Activated T-cell treated with anti-CD3 and anti-CD28 coated beads, Interleukin-2, amount 50 U/mL, for 48 hours (primary cell): ENCODE measurements at regions not wholly inside any gene's neighbourhood (a gene's known extent, or its start where the extent isn't known, plus 50 kb on each side); places are given as distances from the start of the nearest gene placed in this dataset.
"Not testable (repeated sequence)": the region's sequence is repeated elsewhere in the genome, so short reads cannot be mapped to it uniquely, and the experiment has no call there.

ENCODE experiments used
- DNase-seq, 2 experiments: peaks; one replicate each; pipeline ENCODE4 v3.0.0-alpha.2; 2020

GRCh38 chr21:31609081-31609480 is 50.4 kb upstream of the SOD1 start:
- DNase-seq, result no peak

- DNase-seq, result no peak
Measured at GRCh38 chr21:31607791-31608190, 51.7 kb upstream of the SOD1 start.

GRCh38 chr21:31606081-31606874 is 53.2 kb upstream of the SOD1 start:
- DNase-seq, result no peak

- DNase-seq, result peak; percentile 63 to 77
Measured at GRCh38 chr21:31604591-31605190, 54.8 kb upstream of the SOD1 start.

- no peak for DNase-seq
Measured at GRCh38 chr21:31599563-31599962, 59.9 kb upstream of the SOD1 start.

- no peak for DNase-seq
Measured at GRCh38 chr21:31599013-31599412, 60.5 kb upstream of the SOD1 start.

GRCh38 chr21:31597683-31598082 is 61.8 kb upstream of the SOD1 start:
- DNase-seq, result no peak

GRCh38 chr21:31596055-31596454 is 63.4 kb upstream of the SOD1 start:
- no peak for DNase-seq

GRCh38 chr21:31594726-31595125 is 64.8 kb upstream of the SOD1 start:
- no peak for DNase-seq

- DNase-seq, result no peak
Measured at GRCh38 chr21:31594279-31594678, 65.2 kb upstream of the SOD1 start.

- DNase-seq, result no peak
Measured at GRCh38 chr21:31592963-31593560, 66.4 kb upstream of the SOD1 start.

GRCh38 chr21:31592516-31592915 is 67.0 kb upstream of the SOD1 start:
- DNase-seq, result no peak

GRCh38 chr21:31589820-31590219 is 69.7 kb upstream of the SOD1 start:
- DNase-seq, result no peak

- no peak for DNase-seq
Measured at GRCh38 chr21:31586118-31586517, 73.4 kb upstream of the SOD1 start.

- not testable (repeated sequence) for DNase-seq
Measured at GRCh38 chr21:31583937-31584336, 75.6 kb upstream of the SOD1 start.

GRCh38 chr21:31583498-31583897 is 76.0 kb upstream of the SOD1 start:
- no peak for DNase-seq

- peak; percentile 86 for DNase-seq
Measured at GRCh38 chr21:31580866-31581276, 78.6 kb upstream of the SOD1 start.

- DNase-seq, result no peak
Measured at GRCh38 chr21:31577271-31577670, 82.2 kb upstream of the SOD1 start.

- DNase-seq, result no peak
Measured at GRCh38 chr21:31576428-31576827, 83.1 kb upstream of the SOD1 start.

- DNase-seq, result no peak
Measured at GRCh38 chr21:31573217-31573616, 86.3 kb upstream of the SOD1 start.

GRCh38 chr21:31571879-31572278 is 87.6 kb upstream of the SOD1 start:
- no peak for DNase-seq

GRCh38 chr21:31570824-31571566 is 88.5 kb upstream of the SOD1 start:
- DNase-seq, result no peak

GRCh38 chr21:31566611-31567010 is 92.9 kb upstream of the SOD1 start:
- DNase-seq, result no peak

- no peak for DNase-seq
Measured at GRCh38 chr21:31566064-31566463, 93.4 kb upstream of the SOD1 start.
